PC-3 (cell line): ENCODE measurements at regions not wholly inside any gene's neighbourhood (a gene's known extent, or its start where the extent isn't known, plus 50 kb on each side); places are given as distances from the start of the nearest gene placed in this dataset.

ENCODE experiments used
- EZH2phosphoT487 ChIP-seq: fragments of 300-600 bp; sonication (generic); IDR thresholded peaks from 2 replicates; pipeline ENCODE4 v1.6.1; 2018; ENCODE audit warnings: mild to moderate bottlenecking, antibody characterized with exemption, low read length, borderline replicate concordance
- TF ChIP-seq, protein P1 (sequence below): fragments of 300-600 bp; sonication (generic); conservative IDR thresholded peaks from 2 replicates; pipeline ENCODE4 v1.5.1; 2017; ENCODE audit warnings: antibody characterized with exemption, low read depth, mild to moderate bottlenecking, low read length

DNA sequence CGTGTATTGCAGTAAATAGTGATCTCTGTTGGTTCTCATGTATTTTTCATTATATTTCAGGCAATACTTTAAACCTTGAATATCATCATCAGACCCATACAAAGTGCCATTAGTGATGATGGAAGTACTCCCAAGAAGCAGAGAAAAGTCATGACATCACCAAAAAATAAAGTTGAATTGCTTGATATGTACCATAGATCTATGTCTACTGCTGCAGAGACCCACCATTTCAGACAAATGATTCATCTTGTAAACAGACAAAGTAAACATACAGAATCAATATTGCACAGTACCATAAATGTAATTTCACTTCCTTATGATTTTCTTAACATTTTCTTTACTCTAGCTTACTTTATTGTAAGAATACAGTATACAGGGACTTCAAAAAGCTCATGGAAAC lies 347.8 kb downstream of the IPMK start:
- TF ChIP-seq, protein P1, sequence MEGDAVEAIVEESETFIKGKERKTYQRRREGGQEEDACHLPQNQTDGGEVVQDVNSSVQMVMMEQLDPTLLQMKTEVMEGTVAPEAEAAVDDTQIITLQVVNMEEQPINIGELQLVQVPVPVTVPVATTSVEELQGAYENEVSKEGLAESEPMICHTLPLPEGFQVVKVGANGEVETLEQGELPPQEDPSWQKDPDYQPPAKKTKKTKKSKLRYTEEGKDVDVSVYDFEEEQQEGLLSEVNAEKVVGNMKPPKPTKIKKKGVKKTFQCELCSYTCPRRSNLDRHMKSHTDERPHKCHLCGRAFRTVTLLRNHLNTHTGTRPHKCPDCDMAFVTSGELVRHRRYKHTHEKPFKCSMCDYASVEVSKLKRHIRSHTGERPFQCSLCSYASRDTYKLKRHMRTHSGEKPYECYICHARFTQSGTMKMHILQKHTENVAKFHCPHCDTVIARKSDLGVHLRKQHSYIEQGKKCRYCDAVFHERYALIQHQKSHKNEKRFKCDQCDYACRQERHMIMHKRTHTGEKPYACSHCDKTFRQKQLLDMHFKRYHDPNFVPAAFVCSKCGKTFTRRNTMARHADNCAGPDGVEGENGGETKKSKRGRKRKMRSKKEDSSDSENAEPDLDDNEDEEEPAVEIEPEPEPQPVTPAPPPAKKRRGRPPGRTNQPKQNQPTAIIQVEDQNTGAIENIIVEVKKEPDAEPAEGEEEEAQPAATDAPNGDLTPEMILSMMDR = no peak
- TF ChIP-seq EZH2phosphoT487 = no peak
